Stimulated activated naive B cell treated with anti-CD40 and anti-IgM and Interleukin-4, amounts not matched to agents 10 μg/mL and 1 μg/mL and 100 μg/mL, for 72 hours (primary cell): ENCODE measurements at regions not wholly inside any gene's neighbourhood (a gene's known extent, or its start where the extent isn't known, plus 50 kb on each side); places are given as distances from the start of the nearest gene placed in this dataset.
"Not testable (repeated sequence)": the region's sequence is repeated elsewhere in the genome, so short reads cannot be mapped to it uniquely, and the experiment has no call there.

ENCODE experiments used
- ATAC-seq, 2 donors: fragments of 150-1000 bp; cut with Tn5 transposase; replicated peaks; 2 replicates each; pipeline ENCODE4 v1.10.0; 2021; ENCODE audit warnings: moderate library complexity in 1 of 2
- DNase-seq: peaks from one replicate; pipeline ENCODE4 v3.0.0; 2021
- H3K27ac Mint-ChIP-seq: one replicate; pipeline ENCODE4 v1.8.0; 2022; ENCODE audit warnings: mild to moderate bottlenecking, mixed read lengths
- H3K27me3 Mint-ChIP-seq, 2 donors: one replicate each; pipeline ENCODE4 v1.8.0; 2022; ENCODE audit warnings: mixed read lengths in 2 of 2
- H3K36me3 Mint-ChIP-seq, 2 donors: one replicate each; pipeline ENCODE4 v1.8.0; 2022; ENCODE audit warnings: mixed read lengths in 2 of 2, mild to moderate bottlenecking in 1 of 2
- H3K4me1 Mint-ChIP-seq, 2 donors: one replicate each; pipeline ENCODE4 v1.8.0; 2022; ENCODE audit warnings: mixed read lengths in 2 of 2, mild to moderate bottlenecking in 1 of 2
- H3K4me3 Mint-ChIP-seq, 2 donors: one replicate each; pipeline ENCODE4 v1.8.0; 2022; ENCODE audit warnings: mild to moderate bottlenecking in 2 of 2, mixed read lengths in 2 of 2, moderate library complexity in 1 of 2
- H3K9me3 Mint-ChIP-seq, 2 donors: one replicate each; pipeline ENCODE4 v1.8.0; 2022; ENCODE audit warnings: mixed read lengths in 2 of 2, mild to moderate bottlenecking in 1 of 2

DNA sequence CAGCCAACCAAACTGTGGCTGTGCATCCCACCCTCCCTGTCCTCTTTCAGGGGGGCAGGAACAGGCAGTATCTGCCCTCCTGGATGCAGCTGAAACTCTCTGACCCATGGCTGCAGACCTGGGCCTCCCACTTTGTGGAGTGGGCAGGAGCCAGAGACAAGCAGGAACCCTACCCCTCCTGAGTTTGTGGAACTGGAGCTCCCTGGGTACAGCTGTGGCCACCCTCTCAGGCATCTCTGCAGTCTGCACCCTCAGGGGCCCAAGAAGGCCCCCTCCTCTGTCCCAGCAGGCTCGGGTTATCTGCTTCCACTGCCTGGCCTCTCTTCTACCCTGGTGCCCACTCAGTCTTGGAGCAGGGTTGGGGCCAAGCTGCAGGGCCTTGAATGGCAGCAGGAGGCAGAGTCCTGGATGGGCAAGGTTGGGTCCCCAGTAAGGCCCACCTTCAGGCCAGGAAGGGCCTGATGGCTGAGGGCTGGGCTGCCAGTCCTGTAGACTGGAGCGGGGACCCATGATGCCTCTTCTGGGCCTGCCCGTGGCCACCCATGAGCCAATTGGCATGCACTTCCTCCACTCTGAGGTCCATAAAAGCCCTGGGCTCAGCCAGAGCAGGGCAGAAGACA is 619.9 kb downstream of the KIF4B start:
- peaks cover 0 to 6% of the 10 kb centered on the region in 2 donors for H3K27me3 Mint-ChIP-seq
- no peaks in the 10 kb centered on the region for H3K36me3 Mint-ChIP-seq
- peaks cover 4 to 8% of the 10 kb centered on the region in 2 donors for H3K9me3 Mint-ChIP-seq
- H3K4me3 Mint-ChIP-seq, result no peak overlapping the region
- H3K27ac Mint-ChIP-seq, result no peak overlapping the region
- DNase-seq (no peak), ATAC-seq (no peak)
- H3K4me1 Mint-ChIP-seq, result no peaks in the 10 kb centered on the region

DNA sequence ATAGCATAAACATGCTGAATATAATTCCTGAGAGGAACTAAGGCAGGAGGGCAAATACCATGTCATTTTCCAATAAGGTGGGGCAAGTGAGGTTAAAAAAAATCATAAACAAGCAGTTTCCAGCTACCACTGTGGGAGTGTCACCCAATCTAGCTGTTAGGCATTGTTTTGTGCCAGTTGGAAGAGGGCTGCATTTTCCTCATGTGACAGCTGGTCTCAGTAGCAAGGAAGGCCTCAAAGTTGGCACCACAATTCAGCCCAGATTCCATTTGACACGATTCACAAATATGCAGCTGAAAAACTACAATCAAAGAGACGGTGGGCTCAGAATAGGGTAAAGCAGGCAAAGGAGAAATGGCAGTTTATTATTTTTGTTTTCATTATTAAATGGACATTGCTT is 636.1 kb downstream of the KIF4B start:
- no peak for ATAC-seq
- H3K9me3 Mint-ChIP-seq, result peaks cover 2 to 6% of the 10 kb centered on the region in 2 donors
- H3K27ac Mint-ChIP-seq, result no peak overlapping the region
- no peak for DNase-seq
- no peaks in the 10 kb centered on the region for H3K36me3 Mint-ChIP-seq
- H3K4me1 Mint-ChIP-seq, result no peaks in the 10 kb centered on the region
- H3K4me3 Mint-ChIP-seq, result no peak overlapping the region
- H3K27me3 Mint-ChIP-seq, result no peaks in the 10 kb centered on the region

DNA sequence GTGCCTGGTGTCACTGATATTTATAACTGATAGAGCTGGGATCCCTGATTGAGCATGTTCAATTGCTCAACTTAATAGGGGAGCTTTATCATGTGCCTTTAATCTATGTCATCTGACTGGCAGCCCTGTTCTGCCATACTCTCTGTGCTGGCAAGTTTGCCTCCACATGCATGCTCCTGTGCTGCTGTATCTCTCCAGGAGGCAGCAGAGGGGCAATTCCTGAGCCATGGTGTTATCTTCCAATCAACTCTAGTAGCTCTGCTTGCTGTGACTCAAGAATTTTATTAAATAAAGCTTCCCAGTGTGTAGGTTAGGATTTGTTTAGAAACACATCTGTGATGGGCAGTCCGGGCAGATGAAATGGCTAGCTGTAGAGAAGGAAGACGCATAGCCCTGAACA is 642.0 kb downstream of the KIF4B start:
- no peaks in the 10 kb centered on the region for H3K36me3 Mint-ChIP-seq
- no peak overlapping the region for H3K27ac Mint-ChIP-seq
- no peak overlapping the region for H3K4me3 Mint-ChIP-seq
- no peaks in the 10 kb centered on the region for H3K4me1 Mint-ChIP-seq
- ATAC-seq (no peak), DNase-seq (no peak)
- H3K9me3 Mint-ChIP-seq, result peaks cover 6 to 8% of the 10 kb centered on the region in 2 donors
- H3K27me3 Mint-ChIP-seq, result no peaks in the 10 kb centered on the region

DNA sequence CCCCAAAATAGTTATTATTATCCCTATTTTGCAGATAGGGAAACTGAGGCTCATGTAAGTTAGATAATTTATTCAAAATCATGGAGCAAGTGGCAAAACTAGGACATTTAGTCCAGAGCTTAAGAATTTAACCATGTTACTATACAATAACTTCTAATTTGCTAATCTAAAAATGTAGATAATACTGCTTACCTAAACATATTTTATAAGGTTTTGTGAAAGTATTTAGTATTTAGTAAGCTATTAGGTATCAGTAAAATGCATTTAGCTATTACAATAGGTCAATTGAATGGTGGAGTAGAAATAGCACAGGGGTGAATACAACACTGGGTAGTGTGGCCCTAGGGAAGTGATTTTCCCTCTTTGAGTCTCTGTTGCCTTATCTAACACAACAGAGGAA is 648.3 kb downstream of the KIF4B start:
- no peak overlapping the region for H3K4me3 Mint-ChIP-seq
- no peak for ATAC-seq
- H3K36me3 Mint-ChIP-seq, result no peaks in the 10 kb centered on the region
- DNase-seq, result no peak
- no peaks in the 10 kb centered on the region for H3K27me3 Mint-ChIP-seq
- H3K27ac Mint-ChIP-seq, result no peak overlapping the region
- no peaks in the 10 kb centered on the region for H3K4me1 Mint-ChIP-seq
- H3K9me3 Mint-ChIP-seq, result peaks cover 0 to 3% of the 10 kb centered on the region in 2 donors

DNA sequence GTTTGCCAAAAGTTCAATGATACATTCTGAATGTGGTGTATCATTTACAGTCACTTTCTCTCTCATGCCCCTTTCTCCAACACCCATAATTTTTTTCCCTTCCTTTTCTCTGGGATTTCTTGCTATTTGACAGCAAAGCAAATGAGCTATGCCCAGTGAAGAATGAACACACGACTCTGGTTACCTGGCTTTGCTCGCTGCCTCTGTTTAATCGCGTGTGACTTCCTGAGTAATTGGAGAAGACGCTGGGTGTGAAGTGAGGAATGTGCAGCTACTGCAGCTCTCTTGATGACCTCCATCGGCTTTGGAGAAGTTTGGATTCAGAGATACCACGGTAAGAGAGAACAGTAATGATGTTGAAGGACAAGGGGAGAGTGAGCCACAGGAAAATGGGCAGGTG is 651.8 kb downstream of the KIF4B start:
- Mint-ChIP-seq H3K4me1 (no peaks in the 10 kb centered on the region), H3K27ac (no peak overlapping the region), H3K36me3 (no peaks in the 10 kb centered on the region), H3K27me3 (no peaks in the 10 kb centered on the region), H3K4me3 (no peak overlapping the region), H3K9me3 (no peaks in the 10 kb centered on the region)
- DNase-seq (no peak), ATAC-seq (no peak)

DNA sequence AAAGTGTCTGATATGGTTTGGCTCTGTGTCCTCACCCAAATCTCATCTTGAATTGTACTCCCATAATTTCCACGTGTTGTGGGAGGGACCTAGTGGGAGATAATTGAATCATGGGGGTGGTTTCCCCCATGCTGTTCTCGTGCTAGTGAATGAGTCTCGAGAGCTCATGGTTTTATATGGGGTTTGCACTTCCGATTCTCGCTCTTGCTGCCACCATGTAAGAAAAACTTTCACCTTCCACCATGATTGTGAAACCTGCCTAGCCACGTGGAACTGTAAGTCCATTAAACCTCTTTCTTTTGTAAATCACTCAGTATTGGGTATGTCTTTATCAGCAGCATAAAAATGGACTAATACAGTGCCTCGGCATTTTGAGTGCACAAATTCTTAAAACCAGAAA is 655.0 kb upstream of the SGCD start:
- not testable (repeated sequence) for H3K4me3 Mint-ChIP-seq, H3K27me3 Mint-ChIP-seq, H3K9me3 Mint-ChIP-seq, H3K4me1 Mint-ChIP-seq, H3K36me3 Mint-ChIP-seq, DNase-seq, H3K27ac Mint-ChIP-seq, ATAC-seq

DNA sequence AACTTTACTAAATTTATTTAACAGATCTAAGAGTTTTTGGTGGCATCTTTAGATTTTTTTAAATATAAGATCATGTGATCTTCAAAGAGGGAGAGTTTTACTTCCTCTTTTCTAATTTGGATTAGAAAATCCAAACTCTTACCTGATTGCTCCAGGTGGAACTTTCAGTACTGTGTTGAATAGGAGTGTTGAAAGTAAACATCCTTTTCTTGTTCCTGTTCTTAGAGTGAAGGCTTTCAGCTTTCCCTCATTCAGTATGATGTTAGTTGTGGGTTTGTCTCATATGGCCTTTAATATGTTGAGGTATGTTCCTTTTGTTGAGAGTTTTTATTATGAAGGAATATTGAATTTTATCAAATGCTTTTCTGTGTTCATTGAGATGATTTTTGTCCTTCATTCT is 650.0 kb upstream of the SGCD start:
- H3K27ac Mint-ChIP-seq, result no peak overlapping the region
- no peaks in the 10 kb centered on the region for H3K27me3 Mint-ChIP-seq
- DNase-seq (no peak), ATAC-seq (no peak)
- peaks cover 6 to 9% of the 10 kb centered on the region in 2 donors for H3K9me3 Mint-ChIP-seq
- H3K4me1 Mint-ChIP-seq, result no peaks in the 10 kb centered on the region
- H3K36me3 Mint-ChIP-seq, result no peaks in the 10 kb centered on the region
- no peak overlapping the region for H3K4me3 Mint-ChIP-seq

DNA sequence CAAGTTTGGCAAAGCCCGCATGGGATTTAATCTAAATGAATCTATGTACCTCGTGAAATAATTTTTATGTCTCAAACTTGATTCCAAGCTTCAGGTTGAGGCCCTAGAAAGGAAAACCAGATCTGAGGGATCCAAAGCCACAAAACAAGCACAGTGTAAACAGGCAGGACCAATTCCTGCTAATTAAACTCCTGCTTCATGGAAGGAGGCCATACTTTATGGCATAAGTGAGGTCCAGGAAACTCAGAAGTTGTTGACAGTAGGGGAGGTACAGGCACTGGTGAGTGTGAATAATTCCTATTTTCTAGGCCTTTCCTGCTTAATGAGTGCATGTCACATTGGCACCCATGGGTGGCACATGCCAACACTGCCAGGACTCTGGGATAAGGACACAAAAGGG is 648.6 kb upstream of the SGCD start:
- no peaks in the 10 kb centered on the region for H3K36me3 Mint-ChIP-seq
- ATAC-seq (no peak), DNase-seq (no peak)
- H3K4me3 Mint-ChIP-seq, result no peak overlapping the region
- no peak overlapping the region for H3K27ac Mint-ChIP-seq
- no peaks in the 10 kb centered on the region for H3K4me1 Mint-ChIP-seq
- H3K9me3 Mint-ChIP-seq, result peaks cover 7 to 8% of the 10 kb centered on the region in 2 donors
- H3K27me3 Mint-ChIP-seq, result peaks cover 0 to 6% of the 10 kb centered on the region in 2 donors

DNA sequence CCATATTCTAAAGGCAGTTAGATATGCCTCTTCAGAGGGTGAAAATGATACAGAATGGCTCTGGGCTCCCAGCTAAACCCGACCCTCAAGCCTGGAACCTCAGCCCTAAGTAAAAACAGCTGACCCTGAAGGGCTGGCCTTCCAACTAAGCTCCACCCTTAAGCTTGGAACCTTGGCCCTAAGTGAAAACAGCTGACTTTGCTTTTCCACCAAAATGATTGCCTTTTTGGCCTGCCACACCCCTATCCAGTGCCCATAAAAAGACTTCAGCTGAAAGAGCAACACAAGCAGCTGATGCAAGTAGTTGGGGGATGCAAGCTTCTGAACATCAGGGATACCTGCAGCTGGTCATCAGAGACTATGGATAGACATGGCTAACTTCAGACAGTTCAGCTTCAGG is 647.4 kb upstream of the SGCD start:
- H3K9me3 Mint-ChIP-seq, result peaks cover 8 to 9% of the 10 kb centered on the region in 2 donors
- H3K27me3 Mint-ChIP-seq, result peaks cover 0 to 6% of the 10 kb centered on the region in 2 donors
- no peaks in the 10 kb centered on the region for H3K36me3 Mint-ChIP-seq
- no peak overlapping the region for H3K4me3 Mint-ChIP-seq
- no peaks in the 10 kb centered on the region for H3K4me1 Mint-ChIP-seq
- no peak for ATAC-seq
- no peak overlapping the region for H3K27ac Mint-ChIP-seq
- DNase-seq, result no peak

DNA sequence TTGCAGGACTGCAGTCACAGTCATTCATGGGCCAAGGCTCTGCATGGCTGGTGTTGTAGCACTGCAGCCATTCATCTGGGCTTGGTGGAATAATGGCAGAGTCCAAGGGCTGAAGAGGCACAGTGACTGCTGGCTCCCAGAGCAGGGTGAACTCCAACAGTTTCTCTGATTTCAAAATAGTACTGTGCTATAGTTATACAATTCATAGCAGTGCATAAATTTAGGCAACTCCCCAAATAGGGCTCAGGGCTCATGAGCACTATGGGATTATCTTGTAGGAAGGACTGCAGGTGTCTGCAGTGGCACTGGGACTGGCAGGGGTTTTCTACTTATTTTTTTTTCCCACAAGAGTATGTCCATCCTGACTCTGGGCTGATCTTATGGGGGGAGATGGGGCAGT is 642.5 kb upstream of the SGCD start:
- H3K9me3 Mint-ChIP-seq, result peaks cover 4 to 7% of the 10 kb centered on the region in 2 donors
- H3K27ac Mint-ChIP-seq, result no peak overlapping the region
- no peaks in the 10 kb centered on the region for H3K4me1 Mint-ChIP-seq
- H3K36me3 Mint-ChIP-seq, result no peaks in the 10 kb centered on the region
- DNase-seq, result no peak
- no peak for ATAC-seq
- peaks cover 5 to 6% of the 10 kb centered on the region in 2 donors for H3K27me3 Mint-ChIP-seq
- H3K4me3 Mint-ChIP-seq, result no peak overlapping the region

DNA sequence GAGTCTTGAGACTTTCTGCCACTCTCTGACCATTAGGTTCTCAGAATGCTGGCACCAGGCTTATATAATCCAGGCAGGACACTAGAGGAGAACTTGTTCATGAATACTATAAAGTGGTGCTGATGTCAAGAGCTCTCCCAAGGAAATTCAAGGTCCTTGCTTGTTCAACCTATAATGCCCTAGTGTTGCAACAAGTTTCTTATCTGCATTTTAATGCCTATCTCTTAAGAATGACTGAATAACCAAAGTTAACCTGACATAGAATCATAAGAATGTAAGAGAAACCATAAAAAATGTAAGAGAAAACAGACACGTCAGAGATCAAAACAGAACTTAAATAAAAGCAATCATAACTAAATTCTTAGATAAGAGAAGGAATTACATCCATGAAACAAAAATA is 640.8 kb upstream of the SGCD start:
- Mint-ChIP-seq H3K27ac (no peak overlapping the region), H3K4me3 (no peak overlapping the region), H3K36me3 (no peaks in the 10 kb centered on the region), H3K9me3 (peaks cover 4 to 5% of the 10 kb centered on the region in 2 donors), H3K27me3 (peaks cover 5 to 6% of the 10 kb centered on the region in 2 donors), H3K4me1 (no peaks in the 10 kb centered on the region)
- ATAC-seq (no peak), DNase-seq (no peak)

DNA sequence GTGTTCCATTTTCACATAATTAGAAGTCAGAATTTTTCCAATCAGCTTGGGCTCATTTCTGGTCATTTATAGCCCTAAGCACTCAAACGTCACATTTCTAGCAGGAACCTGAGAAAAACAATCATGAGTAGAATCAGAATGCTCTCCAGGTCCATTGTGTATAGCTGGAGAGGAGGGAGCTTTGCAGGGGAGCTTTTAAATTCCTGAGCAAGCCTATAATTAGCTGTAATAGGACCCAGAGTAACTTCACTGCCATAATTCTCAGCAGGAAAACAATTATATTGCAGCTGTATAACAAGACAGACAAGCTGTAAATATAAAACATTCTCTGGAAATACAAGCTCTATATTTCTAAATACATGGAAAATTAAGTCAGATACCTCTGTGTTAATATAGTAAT is 637.6 kb upstream of the SGCD start:
- H3K36me3 Mint-ChIP-seq, result no peaks in the 10 kb centered on the region
- DNase-seq (no peak), ATAC-seq (no peak)
- no peak overlapping the region for H3K4me3 Mint-ChIP-seq
- H3K4me1 Mint-ChIP-seq, result no peaks in the 10 kb centered on the region
- H3K27me3 Mint-ChIP-seq, result peaks cover 0 to 5% of the 10 kb centered on the region in 2 donors
- peaks cover 0 to 1% of the 10 kb centered on the region in 2 donors for H3K9me3 Mint-ChIP-seq
- no peak overlapping the region for H3K27ac Mint-ChIP-seq

DNA sequence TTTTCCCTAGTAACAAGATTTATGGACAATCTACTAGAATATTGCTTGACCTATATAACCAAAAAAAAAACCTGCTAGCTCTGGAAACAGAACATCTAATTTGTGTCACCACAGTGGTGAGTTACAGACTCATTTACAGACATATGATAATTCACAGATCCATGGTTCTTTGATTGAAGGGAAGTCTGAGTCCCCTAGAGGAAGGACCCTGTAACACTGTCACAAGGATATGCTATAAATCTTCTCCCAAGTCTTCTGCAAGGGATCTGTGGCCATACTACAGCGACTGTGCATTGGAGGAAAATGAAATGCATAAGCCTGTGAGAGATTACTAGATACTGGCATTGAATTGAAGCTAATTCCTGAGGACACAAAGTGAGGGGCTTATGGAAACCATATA is 630.6 kb upstream of the SGCD start:
- DNase-seq, result no peak

DNA sequence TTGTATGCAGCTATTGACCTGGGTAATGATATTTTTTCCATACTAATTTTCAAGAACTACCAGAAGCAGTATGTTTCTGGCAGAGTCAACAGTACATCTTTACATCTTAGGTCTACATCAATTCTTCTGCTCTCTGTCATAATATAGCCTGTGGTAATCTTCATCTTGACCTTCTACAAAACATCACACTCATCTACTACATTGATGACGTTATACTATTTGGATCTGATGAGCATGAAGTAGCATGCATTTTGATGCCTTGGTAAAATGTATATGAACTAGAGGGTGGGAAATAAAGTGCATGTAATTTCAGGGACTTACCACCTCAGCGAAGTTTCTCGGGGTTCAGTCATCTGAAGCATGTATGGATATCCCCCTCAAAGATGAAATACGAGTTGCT is 629.7 kb upstream of the SGCD start:
- ATAC-seq (no peak), DNase-seq (no peak)
- H3K4me3 Mint-ChIP-seq, result no peak overlapping the region
- no peak overlapping the region for H3K27ac Mint-ChIP-seq
- peaks cover 0 to 10% of the 10 kb centered on the region in 2 donors for H3K9me3 Mint-ChIP-seq
- no peaks in the 10 kb centered on the region for H3K36me3 Mint-ChIP-seq
- no peaks in the 10 kb centered on the region for H3K4me1 Mint-ChIP-seq
- no peaks in the 10 kb centered on the region for H3K27me3 Mint-ChIP-seq

More for the DNA sequence above, 630.6 kb upstream of the SGCD start:
- H3K27me3 Mint-ChIP-seq, result no peaks in the 10 kb centered on the region
- no peak overlapping the region for H3K4me3 Mint-ChIP-seq
- H3K27ac Mint-ChIP-seq, result no peak overlapping the region
- no peaks in the 10 kb centered on the region for H3K36me3 Mint-ChIP-seq
- no peaks in the 10 kb centered on the region for H3K4me1 Mint-ChIP-seq
- ATAC-seq, result no peak
- H3K9me3 Mint-ChIP-seq, result peaks cover 0 to 7% of the 10 kb centered on the region in 2 donors

DNA sequence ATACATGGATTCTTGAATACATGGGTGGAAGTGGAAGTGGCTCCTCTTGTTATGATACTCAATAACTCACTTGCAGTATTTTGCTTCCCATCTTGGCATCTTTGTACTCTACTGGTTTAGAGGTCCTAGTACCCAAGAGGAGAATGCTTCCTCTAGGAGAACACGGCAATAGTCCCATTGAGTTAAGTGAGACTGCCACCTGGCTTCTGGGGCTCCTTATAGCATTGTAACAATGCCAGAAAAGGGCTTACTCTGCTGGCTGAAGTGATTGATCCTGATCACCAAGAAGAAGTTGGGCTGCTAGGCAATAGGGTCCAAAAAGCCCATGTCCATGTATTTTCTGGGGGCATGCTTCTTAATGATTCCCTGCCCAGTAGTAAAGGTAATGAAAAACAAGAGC is 627.6 kb upstream of the SGCD start:
- Mint-ChIP-seq H3K4me1 (no peaks in the 10 kb centered on the region), H3K27me3 (no peaks in the 10 kb centered on the region), H3K4me3 (no peak overlapping the region), H3K9me3 (peaks cover 0 to 10% of the 10 kb centered on the region in 2 donors), H3K27ac (no peak overlapping the region), H3K36me3 (no peaks in the 10 kb centered on the region)
- ATAC-seq (no peak), DNase-seq (no peak)

DNA sequence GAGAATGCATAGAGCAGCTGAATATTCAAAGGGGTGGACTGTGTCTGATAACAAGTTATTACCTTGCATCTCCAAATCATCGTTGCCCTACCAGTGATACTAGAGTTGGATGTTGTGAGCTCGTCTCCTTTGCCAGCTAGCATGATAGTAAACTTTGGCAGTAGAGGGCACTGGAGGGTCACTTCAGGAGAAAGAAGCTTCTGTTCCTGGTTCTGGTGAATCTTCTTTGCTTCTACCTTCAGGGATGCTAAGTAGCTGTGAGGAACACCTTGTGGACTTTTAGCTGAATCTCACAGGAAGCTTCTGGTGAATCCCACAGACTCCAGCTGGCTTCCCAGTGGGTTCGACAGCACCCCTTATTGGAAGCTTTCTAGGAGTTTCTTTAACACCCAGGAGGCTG is 626.6 kb upstream of the SGCD start:
- DNase-seq (no peak), ATAC-seq (no peak)
- Mint-ChIP-seq H3K4me3 (no peak overlapping the region), H3K4me1 (no peaks in the 10 kb centered on the region), H3K27me3 (no peaks in the 10 kb centered on the region), H3K9me3 (peaks cover 0 to 7% of the 10 kb centered on the region in 2 donors), H3K36me3 (no peaks in the 10 kb centered on the region), H3K27ac (no peak overlapping the region)
